OCI-LY1 (cell line): ENCODE measurements at regions not wholly inside any gene's neighbourhood (a gene's known extent, or its start where the extent isn't known, plus 50 kb on each side); places are given as distances from the start of the nearest gene placed in this dataset.

Source experiments
- EZH2 ChIP-seq: fragments of 200-600 bp; sonication (generic), shearing (Covaris generic); IDR thresholded peaks from 2 replicates; pipeline ENCODE4 v1.8.0; 2017; ENCODE audit warnings: borderline replicate concordance, mixed run types, mild to moderate bottlenecking, antibody characterized with exemption, low read length, moderate library complexity, mixed read lengths
- TF ChIP-seq, protein P1 (sequence below): fragments of 200-600 bp; sonication (generic), shearing (Covaris generic); IDR thresholded peaks from 2 replicates; pipeline ENCODE4 v1.5.1; 2017; ENCODE audit warnings: mild to moderate bottlenecking, antibody characterized with exemption, low read length, moderate library complexity, mixed read lengths

DNA sequence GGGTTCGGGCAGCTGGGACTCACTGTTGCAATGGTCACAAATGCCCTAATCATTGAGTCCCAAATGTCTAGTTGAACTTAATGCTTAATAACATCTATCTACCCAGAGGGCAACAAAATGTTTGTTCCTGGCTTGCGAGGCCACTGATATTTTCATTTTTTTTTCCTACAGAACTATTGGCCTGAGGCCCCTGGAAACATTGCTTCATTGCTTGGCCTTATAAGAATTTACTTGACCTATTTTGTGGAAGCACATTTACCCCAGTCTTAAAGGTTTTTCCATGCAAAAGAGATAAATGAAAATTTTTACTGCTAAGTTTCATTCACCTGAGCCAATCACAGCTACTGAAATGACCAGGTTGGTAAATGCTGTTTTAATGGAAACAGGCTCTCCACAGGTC lies 133.1 kb upstream of the RIPOR2 start:
- TF ChIP-seq, protein P1, sequence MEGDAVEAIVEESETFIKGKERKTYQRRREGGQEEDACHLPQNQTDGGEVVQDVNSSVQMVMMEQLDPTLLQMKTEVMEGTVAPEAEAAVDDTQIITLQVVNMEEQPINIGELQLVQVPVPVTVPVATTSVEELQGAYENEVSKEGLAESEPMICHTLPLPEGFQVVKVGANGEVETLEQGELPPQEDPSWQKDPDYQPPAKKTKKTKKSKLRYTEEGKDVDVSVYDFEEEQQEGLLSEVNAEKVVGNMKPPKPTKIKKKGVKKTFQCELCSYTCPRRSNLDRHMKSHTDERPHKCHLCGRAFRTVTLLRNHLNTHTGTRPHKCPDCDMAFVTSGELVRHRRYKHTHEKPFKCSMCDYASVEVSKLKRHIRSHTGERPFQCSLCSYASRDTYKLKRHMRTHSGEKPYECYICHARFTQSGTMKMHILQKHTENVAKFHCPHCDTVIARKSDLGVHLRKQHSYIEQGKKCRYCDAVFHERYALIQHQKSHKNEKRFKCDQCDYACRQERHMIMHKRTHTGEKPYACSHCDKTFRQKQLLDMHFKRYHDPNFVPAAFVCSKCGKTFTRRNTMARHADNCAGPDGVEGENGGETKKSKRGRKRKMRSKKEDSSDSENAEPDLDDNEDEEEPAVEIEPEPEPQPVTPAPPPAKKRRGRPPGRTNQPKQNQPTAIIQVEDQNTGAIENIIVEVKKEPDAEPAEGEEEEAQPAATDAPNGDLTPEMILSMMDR: no peak
- no peak for TF ChIP-seq EZH2
